GM12865 (cell line): ENCODE measurements at regions not wholly inside any gene's neighbourhood (a gene's known extent, or its start where the extent isn't known, plus 50 kb on each side); places are given as distances from the start of the nearest gene placed in this dataset.

Source experiments
- DNase-seq: peaks from one replicate; pipeline ENCODE4 v3.0.0; 2010; ENCODE audit warnings: low read depth
- H3K4me3 ChIP-seq: 2 replicates; pipeline ENCODE4 v1.5.1; 2011; ENCODE audit warnings: mild to moderate bottlenecking, low read depth, low read length, control low read depth
- CTCF ChIP-seq: IDR thresholded peaks from 2 replicates; pipeline ENCODE4 v1.5.1; 2011; ENCODE audit warnings: low read length, control low read depth, low read depth, inconsistent platforms; ENCODE audit not compliant: insufficient read depth; ENCODE audit errors: missing control alignments

- no peak for TF ChIP-seq CTCF
- no peak for DNase-seq
- no peak overlapping the region for H3K4me3 ChIP-seq
These were observed 395.1 kb upstream of the CCNH start for GRCh38 chr5:87807783-87808182.

- H3K4me3 ChIP-seq: no peak overlapping the region
- no peak for TF ChIP-seq CTCF
- DNase-seq: no peak
These were observed 390.6 kb upstream of the CCNH start for GRCh38 chr5:87803352-87803751.

GRCh38 chr5:87791869-87792268 is 379.1 kb upstream of the CCNH start:
- DNase-seq: no peak

GRCh38 chr5:87788416-87788815 is 375.7 kb upstream of the CCNH start:
- H3K4me3 ChIP-seq: no peak overlapping the region
- no peak for DNase-seq
- no peak for TF ChIP-seq CTCF

More at GRCh38 chr5:87791869-87792268, 379.1 kb upstream of the CCNH start:
- no peak overlapping the region for H3K4me3 ChIP-seq
- no peak for TF ChIP-seq CTCF

- no peak overlapping the region for H3K4me3 ChIP-seq
- TF ChIP-seq CTCF: no peak
- DNase-seq: no peak
These were observed 375.0 kb upstream of the CCNH start for GRCh38 chr5:87787625-87788256.

- H3K4me3 ChIP-seq: no peak overlapping the region
- no peak for DNase-seq
- no peak for TF ChIP-seq CTCF
These were observed 374.4 kb upstream of the CCNH start for GRCh38 chr5:87787086-87787485.

GRCh38 chr5:87786471-87786870 is 373.7 kb upstream of the CCNH start:
- no peak for DNase-seq
- no peak for TF ChIP-seq CTCF
- H3K4me3 ChIP-seq: no peak overlapping the region
